Progenitor cell of endocrine pancreas (in vitro differentiated cells): ENCODE measurements at regions not wholly inside any gene's neighbourhood (a gene's known extent, or its start where the extent isn't known, plus 50 kb on each side); places are given as distances from the start of the nearest gene placed in this dataset.
"Not testable (repeated sequence)": the region's sequence is repeated elsewhere in the genome, so short reads cannot be mapped to it uniquely, and the experiment has no call there.

Experiments used
- DNase-seq: peaks from one replicate; pipeline ENCODE4 v3.0.0; 2021; ENCODE audit warnings: low spot score; ENCODE audit not compliant: unreplicated experiment
- H3K27ac Mint-ChIP-seq: 2 replicates; pipeline ENCODE4 v1.8.0; 2021; ENCODE audit warnings: mild to moderate bottlenecking, moderate library complexity, mixed read lengths
- H3K27me3 Mint-ChIP-seq: 2 replicates; pipeline ENCODE4 v1.8.0; 2021; ENCODE audit warnings: mixed read lengths
- H3K36me3 Mint-ChIP-seq: 2 replicates; pipeline ENCODE4 v1.8.0; 2022; ENCODE audit warnings: mixed read lengths; ENCODE audit not compliant: insufficient read depth
- H3K4me1 Mint-ChIP-seq: 2 replicates; pipeline ENCODE4 v1.8.0; 2021; ENCODE audit warnings: low read depth, mixed read lengths
- H3K4me3 Mint-ChIP-seq: 2 replicates; pipeline ENCODE4 v1.8.0; 2021; ENCODE audit warnings: low read depth, mild to moderate bottlenecking, moderate library complexity, mixed read lengths
- H3K9me3 Mint-ChIP-seq: 2 replicates; pipeline ENCODE4 v1.8.0; 2021; ENCODE audit warnings: low read depth, mixed read lengths
- TF ChIP-seq, protein P1 (sequence below): fragments of 200-600 bp; sonication (generic); IDR thresholded peaks from one replicate; pipeline ENCODE4 v1.5.0; 2021; ENCODE audit warnings: antibody characterized with exemption, mild to moderate bottlenecking; ENCODE audit not compliant: unreplicated experiment

DNA sequence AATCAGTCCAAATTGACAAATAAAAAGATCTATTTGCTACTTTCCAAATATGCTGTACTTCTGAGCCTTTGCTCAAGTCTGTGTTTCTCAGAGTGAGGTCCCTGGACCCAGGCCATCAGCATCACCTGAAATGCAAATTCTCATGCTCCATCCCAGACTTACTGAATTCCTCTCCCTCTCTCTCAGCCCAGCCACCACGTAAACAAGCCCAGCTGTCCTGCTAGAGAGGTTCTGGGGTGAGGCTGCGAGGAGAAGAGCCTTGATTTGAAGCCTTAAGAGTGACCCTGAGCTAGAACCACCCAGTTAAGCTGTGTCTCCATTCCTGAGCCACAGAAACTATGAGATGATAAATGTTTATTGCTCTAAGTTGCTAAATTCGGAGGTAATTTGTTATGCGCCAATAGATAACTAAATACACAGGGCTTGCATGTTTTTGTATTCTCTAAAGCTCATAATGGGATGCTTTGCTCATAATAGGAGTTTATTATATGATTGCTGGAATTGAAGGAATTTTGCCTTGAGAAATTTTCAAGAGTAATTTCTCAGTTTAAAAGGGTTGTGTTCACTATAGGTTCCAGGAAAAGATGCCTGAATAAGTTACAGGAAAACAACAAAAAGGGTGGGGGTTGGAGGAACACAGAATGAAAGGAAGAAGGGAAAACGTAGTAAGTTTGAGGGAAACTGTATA lies 98.9 kb upstream of the SPATA31D4 start:
- Mint-ChIP-seq H3K4me1 (peaks cover 9% of the 10 kb centered on the region), H3K27ac (no peak overlapping the region), H3K36me3 (no peaks in the 10 kb centered on the region)

DNA sequence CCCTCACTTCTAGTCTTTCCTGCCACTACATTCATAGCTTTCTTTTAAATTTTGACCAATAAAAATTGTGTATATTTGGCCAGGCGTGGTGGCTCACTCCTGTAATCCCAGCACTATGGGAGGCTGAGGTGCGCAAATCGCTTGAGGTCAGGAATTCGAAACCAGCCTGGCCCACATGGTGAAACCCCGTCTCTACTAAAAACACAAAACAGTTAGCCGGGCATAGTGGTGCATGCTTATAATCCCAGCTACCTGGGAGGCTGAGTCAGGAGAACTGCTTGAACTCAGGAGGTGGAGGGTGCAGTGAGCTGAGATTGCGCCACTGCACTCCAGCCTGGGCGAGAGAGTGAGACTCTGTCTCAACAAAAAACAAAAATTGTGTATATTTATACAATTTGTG lies 97.8 kb upstream of the SPATA31D4 start:
- DNase-seq, H3K27ac Mint-ChIP-seq, H3K9me3 Mint-ChIP-seq, H3K4me3 Mint-ChIP-seq, H3K36me3 Mint-ChIP-seq, H3K4me1 Mint-ChIP-seq: not testable (repeated sequence)
- H3K27me3 Mint-ChIP-seq = peaks cover 18% of the 10 kb centered on the region

More for the DNA sequence above, 98.9 kb upstream of the SPATA31D4 start:
- TF ChIP-seq, protein P1, sequence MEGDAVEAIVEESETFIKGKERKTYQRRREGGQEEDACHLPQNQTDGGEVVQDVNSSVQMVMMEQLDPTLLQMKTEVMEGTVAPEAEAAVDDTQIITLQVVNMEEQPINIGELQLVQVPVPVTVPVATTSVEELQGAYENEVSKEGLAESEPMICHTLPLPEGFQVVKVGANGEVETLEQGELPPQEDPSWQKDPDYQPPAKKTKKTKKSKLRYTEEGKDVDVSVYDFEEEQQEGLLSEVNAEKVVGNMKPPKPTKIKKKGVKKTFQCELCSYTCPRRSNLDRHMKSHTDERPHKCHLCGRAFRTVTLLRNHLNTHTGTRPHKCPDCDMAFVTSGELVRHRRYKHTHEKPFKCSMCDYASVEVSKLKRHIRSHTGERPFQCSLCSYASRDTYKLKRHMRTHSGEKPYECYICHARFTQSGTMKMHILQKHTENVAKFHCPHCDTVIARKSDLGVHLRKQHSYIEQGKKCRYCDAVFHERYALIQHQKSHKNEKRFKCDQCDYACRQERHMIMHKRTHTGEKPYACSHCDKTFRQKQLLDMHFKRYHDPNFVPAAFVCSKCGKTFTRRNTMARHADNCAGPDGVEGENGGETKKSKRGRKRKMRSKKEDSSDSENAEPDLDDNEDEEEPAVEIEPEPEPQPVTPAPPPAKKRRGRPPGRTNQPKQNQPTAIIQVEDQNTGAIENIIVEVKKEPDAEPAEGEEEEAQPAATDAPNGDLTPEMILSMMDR = no peak
- Mint-ChIP-seq H3K27me3 (peaks cover 21% of the 10 kb centered on the region), H3K9me3 (no peaks in the 10 kb centered on the region), H3K4me3 (no peak overlapping the region)
- DNase-seq = no peak

DNA sequence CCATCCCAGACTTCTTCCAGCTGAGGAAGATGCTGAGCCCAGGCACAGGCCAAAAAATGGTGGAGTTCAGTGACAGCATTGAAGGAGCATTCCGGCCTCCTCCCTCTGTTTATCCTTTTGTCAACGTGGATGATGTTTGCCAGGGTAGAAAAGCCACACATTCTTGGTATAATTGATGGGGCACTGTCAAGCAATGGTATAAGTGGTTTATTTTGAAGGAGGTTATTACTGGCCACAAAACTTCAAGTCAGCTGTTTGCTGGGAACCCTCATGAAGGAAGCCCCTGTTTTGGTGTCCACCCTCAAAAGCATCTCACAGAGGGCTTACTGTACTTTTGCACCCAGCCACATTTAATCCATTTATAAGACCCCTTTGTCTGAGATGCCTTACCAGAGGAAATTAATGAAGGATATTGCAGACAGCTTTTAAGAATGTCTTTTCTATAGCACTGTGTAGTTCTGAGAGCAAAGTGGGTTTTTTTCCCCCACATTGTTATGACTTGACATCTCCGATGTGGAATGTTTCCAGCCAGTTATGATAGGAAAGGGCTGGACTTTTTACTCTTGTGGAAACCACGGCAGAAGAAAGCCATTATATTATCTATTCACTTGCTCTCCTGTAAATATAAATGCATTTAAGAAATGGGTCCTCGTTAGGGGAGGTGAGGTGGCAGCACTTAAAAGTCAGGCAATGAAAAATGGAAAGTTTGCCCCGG lies 95.5 kb upstream of the SPATA31D4 start:
- no peak for DNase-seq
- Mint-ChIP-seq H3K27me3 (peaks cover 15% of the 10 kb centered on the region), H3K27ac (no peak overlapping the region), H3K4me3 (no peak overlapping the region), H3K36me3 (no peaks in the 10 kb centered on the region), H3K9me3 (no peaks in the 10 kb centered on the region), H3K4me1 (peaks cover 6% of the 10 kb centered on the region)
- TF ChIP-seq, protein P1 = no peak

DNA sequence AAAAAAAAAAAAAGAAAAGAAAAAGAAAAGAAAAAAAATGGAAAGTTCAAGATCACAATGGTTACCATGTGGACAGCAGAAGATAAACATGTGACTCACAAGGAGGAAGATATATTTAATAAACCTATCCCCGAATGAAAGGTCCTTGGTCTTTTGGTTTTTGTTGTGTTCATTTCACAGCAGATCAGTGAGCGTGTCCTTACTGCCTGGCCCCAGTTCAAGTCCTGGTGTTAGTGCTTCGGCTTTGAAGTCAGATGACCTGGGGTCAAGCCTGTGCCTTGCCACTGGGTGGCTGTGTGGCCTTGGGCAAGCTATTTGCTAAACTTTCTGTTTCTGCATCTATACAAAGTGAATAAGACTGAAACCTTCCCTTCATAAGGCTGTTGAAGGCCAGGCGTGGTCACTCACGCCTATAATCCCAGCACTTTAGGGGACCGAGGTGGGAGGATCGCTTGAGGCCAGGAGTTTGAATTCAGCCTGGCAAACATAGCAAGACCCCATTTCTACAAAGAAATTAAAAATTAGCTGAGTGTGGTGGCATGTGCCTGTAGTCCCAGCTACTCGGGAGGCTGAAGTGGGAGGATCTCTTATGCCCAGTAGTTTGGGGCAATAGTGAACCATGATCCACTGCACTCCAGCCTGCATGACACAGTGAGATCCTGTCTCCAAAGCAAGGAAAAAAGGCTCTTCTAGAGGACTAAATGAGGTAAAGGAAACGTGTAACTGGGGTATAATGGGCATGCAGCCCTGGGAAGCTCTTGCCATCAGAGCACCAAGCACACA lies 94.5 kb upstream of the SPATA31D4 start:
- no peak for DNase-seq
- Mint-ChIP-seq H3K36me3 (no peaks in the 10 kb centered on the region), H3K4me1 (peaks cover 9% of the 10 kb centered on the region), H3K27me3 (peaks cover 9% of the 10 kb centered on the region), H3K27ac (no peak overlapping the region), H3K9me3 (no peaks in the 10 kb centered on the region), H3K4me3 (no peak overlapping the region)
- TF ChIP-seq, protein P1 = no peak

DNA sequence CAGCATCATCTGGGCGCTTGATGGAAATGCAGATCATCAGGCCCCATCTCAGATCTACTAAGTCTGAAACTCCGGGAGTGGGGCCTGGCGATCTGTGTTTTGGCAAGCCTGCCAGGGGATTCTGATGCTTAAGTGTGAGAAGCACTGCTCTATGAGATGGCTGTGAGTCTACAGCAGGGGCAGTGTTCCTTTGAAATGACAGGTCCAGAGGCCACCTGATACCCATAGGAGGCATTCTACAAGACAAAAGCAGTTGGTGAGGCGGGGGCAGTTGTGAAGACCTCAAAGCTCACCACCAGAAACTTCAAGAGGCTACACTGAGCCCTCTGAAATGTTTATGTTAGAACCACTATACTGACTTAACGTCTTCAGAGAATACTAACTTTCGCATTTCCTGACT lies 86.9 kb upstream of the SPATA31D4 start:
- H3K36me3 Mint-ChIP-seq = no peaks in the 10 kb centered on the region
- peaks cover 3% of the 10 kb centered on the region for H3K27me3 Mint-ChIP-seq
- H3K4me1 Mint-ChIP-seq = peaks cover 25% of the 10 kb centered on the region
- H3K27ac Mint-ChIP-seq = no peak overlapping the region
- no peak for DNase-seq
- H3K9me3 Mint-ChIP-seq = no peaks in the 10 kb centered on the region
- H3K4me3 Mint-ChIP-seq = no peak overlapping the region
- TF ChIP-seq, protein P1 = no peak
